OCI-LY7 (cell line): ENCODE measurements at regions not wholly inside any gene's neighbourhood (a gene's known extent, or its start where the extent isn't known, plus 50 kb on each side); places are given as distances from the start of the nearest gene placed in this dataset.

Experiments
- BruUV-seq: library from RNA; stranded (reverse); fragments of 400-500 nt; replicated peaks from 2 replicates; lab custom pipeline; 2021; lab: Mats Ljungman, UMichigan
- CTCF ChIA-PET: fragments of 300-600 bp; sonication (Branson Sonifier 250); formaldehyde crosslinking; loops from one replicate; lab custom pipeline; 2022; ENCODE audit warnings: antibody characterized with exemption; ENCODE audit not compliant: unreplicated experiment; lab: Charles Lee
- POLR2A ChIA-PET: fragments of 300-600 bp; sonication (Branson Sonifier 250); formaldehyde crosslinking; loops from one replicate; lab custom pipeline; 2022; ENCODE audit warnings: antibody characterized with exemption; lab: Charles Lee
- DNase-seq: peaks from one replicate; pipeline ENCODE4 v3.0.0-alpha.2; 2015; ENCODE audit warnings: low spot score
- H2AFZ ChIP-seq: fragments of 200-600 bp; sonication (generic), shearing (Covaris generic); 2 replicates; pipeline ENCODE4 v1.6.1; 2014; ENCODE audit warnings: mild to moderate bottlenecking, antibody characterized with exemption, low read length, moderate library complexity
- H3K27ac ChIP-seq: fragments of 200-600 bp; sonication (generic); 2 replicates; pipeline ENCODE4 v1.5.1; 2014; ENCODE audit warnings: mixed run types, low read depth, mild to moderate bottlenecking, moderate library complexity, low read length, inconsistent platforms; ENCODE audit not compliant: poor library complexity, severe bottlenecking
- H3K36me3 ChIP-seq: fragments of 200-600 bp; sonication (generic); 2 replicates; pipeline ENCODE4 v1.6.1; 2014; ENCODE audit warnings: mild to moderate bottlenecking, antibody characterized with exemption, low read length, moderate library complexity, mixed read lengths; ENCODE audit not compliant: insufficient read depth
- H3K4me1 ChIP-seq: fragments of 200-600 bp; sonication (generic); 2 replicates; pipeline ENCODE4 v1.5.1; 2014; ENCODE audit warnings: mild to moderate bottlenecking, low read length; ENCODE audit not compliant: insufficient read depth, poor library complexity, severe bottlenecking
- H3K4me2 ChIP-seq: fragments of 200-600 bp; sonication (generic); 2 replicates; pipeline ENCODE4 v1.6.1; 2014; ENCODE audit warnings: mild to moderate bottlenecking, low read length
- H3K4me3 ChIP-seq: fragments of 200-600 bp; sonication (generic); 2 replicates; pipeline ENCODE4 v1.5.1; 2014; ENCODE audit warnings: mild to moderate bottlenecking, low read depth, low read length; ENCODE audit not compliant: poor library complexity, severe bottlenecking
- H3K79me2 ChIP-seq: fragments of 200-600 bp; sonication (generic); 2 replicates; pipeline ENCODE4 v1.6.1; 2016; ENCODE audit warnings: low read depth, mild to moderate bottlenecking, low read length, moderate library complexity, mixed read lengths; ENCODE audit not compliant: insufficient read depth
- H3K9me2 ChIP-seq: fragments of 200-600 bp; sonication (generic); 2 replicates; pipeline ENCODE4 v1.6.1; 2016; ENCODE audit warnings: mild to moderate bottlenecking, low read length, mixed read lengths; ENCODE audit not compliant: insufficient read depth
- H3K9me3 ChIP-seq: fragments of 200-600 bp; sonication (generic); 2 replicates; pipeline ENCODE4 v1.6.1; 2014; ENCODE audit warnings: mild to moderate bottlenecking, mixed run types, low read length, mixed read lengths
- H4K20me1 ChIP-seq: fragments of 200-600 bp; sonication (generic); 2 replicates; pipeline ENCODE4 v1.6.1; 2014; ENCODE audit warnings: mild to moderate bottlenecking, antibody characterized with exemption, low read length, moderate library complexity, mixed read lengths; ENCODE audit not compliant: insufficient read depth
- EZH2phosphoT487 ChIP-seq: fragments of 200-600 bp; sonication (generic); IDR thresholded peaks from 2 replicates; pipeline ENCODE4 v1.6.1; 2018; ENCODE audit warnings: low read depth, borderline replicate concordance, mild to moderate bottlenecking, mixed run types, antibody characterized with exemption, low read length, moderate library complexity, mixed read lengths
- intact Hi-C: fragments of 100-400 bp; cut with micrococcal nuclease; formaldehyde crosslinking; loops from one replicate; pipeline ENCODE4 v1.10.0; 2022; ENCODE audit not compliant: unreplicated experiment
- TF ChIP-seq, protein P1 (sequence below): fragments of 200-600 bp; sonication (generic); conservative IDR thresholded peaks from 2 replicates; pipeline ENCODE4 v1.5.1; 2014; ENCODE audit warnings: mild to moderate bottlenecking, antibody characterized with exemption, low read length, moderate library complexity, mixed read lengths

DNA sequence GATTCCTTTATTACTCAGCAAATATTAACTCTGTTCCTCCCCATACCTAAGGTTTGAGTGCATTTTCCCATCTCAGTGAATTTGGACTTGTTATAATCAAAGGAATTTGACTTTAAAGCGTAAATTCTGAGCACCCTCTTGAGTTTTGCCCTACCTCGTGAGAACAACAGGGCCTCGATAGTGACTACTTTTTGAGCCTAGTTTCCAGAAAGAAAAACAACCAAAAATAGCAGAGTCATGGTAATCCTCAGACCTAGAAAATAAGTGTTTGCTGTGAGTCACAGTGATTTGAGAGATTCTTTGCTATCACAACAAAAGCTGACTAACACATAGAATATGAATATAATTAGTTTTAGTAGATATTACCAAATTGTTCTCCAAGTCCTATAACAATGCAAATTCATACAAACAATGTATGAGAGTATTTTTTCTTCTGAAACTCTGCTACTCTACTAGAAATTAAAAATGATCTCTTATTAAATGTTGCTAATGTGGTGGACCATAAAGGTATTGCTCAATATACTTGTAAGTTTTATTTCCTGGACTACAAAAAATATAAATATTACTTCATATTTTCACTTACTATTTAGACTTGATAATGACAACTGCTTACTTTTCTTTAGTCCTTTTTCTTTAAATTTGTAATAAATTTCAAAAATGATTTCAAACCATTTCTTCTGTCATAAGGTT lies 759.7 kb downstream of the BRINP1 start:
- Histone ChIP-seq H3K9me3 (no peaks in the 10 kb centered on the region), H3K79me2 (no peaks in the 10 kb centered on the region), H2AFZ (no peak overlapping the region), H3K27ac (no peak overlapping the region), H3K4me1 (no peaks in the 10 kb centered on the region), H4K20me1 (no peaks in the 10 kb centered on the region), H3K36me3 (no peaks in the 10 kb centered on the region), H3K4me2 (no peak overlapping the region), H3K4me3 (no peak overlapping the region), H3K9me2 (no peaks in the 10 kb centered on the region)
- intact Hi-C loops = no loop called here
- ChIA-PET CTCF (no interaction called here), POLR2A (no interaction called here)
- DNase-seq = no peak
- BruUV-seq = no TSS peak
- no peak for TF ChIP-seq EZH2phosphoT487
- TF ChIP-seq, protein P1, sequence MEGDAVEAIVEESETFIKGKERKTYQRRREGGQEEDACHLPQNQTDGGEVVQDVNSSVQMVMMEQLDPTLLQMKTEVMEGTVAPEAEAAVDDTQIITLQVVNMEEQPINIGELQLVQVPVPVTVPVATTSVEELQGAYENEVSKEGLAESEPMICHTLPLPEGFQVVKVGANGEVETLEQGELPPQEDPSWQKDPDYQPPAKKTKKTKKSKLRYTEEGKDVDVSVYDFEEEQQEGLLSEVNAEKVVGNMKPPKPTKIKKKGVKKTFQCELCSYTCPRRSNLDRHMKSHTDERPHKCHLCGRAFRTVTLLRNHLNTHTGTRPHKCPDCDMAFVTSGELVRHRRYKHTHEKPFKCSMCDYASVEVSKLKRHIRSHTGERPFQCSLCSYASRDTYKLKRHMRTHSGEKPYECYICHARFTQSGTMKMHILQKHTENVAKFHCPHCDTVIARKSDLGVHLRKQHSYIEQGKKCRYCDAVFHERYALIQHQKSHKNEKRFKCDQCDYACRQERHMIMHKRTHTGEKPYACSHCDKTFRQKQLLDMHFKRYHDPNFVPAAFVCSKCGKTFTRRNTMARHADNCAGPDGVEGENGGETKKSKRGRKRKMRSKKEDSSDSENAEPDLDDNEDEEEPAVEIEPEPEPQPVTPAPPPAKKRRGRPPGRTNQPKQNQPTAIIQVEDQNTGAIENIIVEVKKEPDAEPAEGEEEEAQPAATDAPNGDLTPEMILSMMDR = no peak

DNA sequence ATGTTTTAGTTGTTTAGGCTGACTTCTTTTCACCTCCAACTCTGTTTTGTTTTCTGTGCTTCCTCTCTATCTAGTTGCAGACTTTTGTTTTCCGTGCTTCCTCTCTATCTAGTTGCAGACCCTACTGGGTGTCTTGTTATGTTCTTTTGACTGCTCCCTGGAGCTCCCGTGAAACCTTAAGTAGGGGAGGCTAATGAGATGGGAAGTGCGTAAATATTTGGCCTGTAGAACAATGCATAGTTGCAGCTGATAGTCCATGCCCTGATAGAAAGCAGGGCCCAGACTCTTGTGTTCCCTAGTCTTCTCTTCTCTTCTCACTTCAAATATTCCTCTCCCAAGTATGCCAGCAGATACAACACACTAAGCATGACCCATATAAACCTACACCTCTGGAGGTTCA lies 757.0 kb downstream of the BRINP1 start:
- ChIA-PET POLR2A (interaction anchor here (0.6 kb wide), 2 partner anchors 17 to 45 kb away, joined by 3 to 4 read pairs; no protein-coding TSS in a partner anchor), CTCF (no interaction called here)
- Histone ChIP-seq H3K4me2 (no peak overlapping the region), H4K20me1 (no peaks in the 10 kb centered on the region), H3K4me3 (no peak overlapping the region), H3K9me3 (no peaks in the 10 kb centered on the region), H3K36me3 (no peaks in the 10 kb centered on the region), H3K79me2 (no peaks in the 10 kb centered on the region), H3K9me2 (no peaks in the 10 kb centered on the region), H2AFZ (no peak overlapping the region), H3K4me1 (no peaks in the 10 kb centered on the region), H3K27ac (no peak overlapping the region)
- no TSS peak for BruUV-seq
- TF ChIP-seq EZH2phosphoT487 = no peak
- TF ChIP-seq, protein P1 = no peak
- DNase-seq = no peak
- intact Hi-C loops = no loop called here

DNA sequence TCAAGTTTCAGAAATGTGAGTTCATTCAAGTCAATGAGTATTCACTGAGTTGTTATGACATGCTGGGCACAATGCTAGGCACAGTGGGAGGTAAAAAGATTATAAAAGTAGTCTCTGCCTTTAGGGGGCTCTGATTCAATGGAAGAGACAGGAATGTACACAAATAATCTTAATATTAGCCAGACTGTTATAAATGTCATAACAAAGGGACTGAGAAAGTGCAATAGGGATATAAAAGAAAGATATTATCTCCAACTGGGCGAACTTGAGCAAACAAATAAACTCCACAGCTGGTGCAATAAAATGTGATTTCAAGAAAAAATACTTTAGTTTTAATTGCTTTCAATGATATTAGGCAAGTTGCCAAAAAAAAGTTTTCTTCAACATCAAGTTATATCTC lies 755.2 kb downstream of the BRINP1 start:
- Histone ChIP-seq H3K27ac (no peak overlapping the region), H3K9me3 (no peaks in the 10 kb centered on the region), H3K4me3 (no peak overlapping the region), H3K36me3 (no peaks in the 10 kb centered on the region), H3K4me1 (no peaks in the 10 kb centered on the region), H2AFZ (no peak overlapping the region), H3K4me2 (no peak overlapping the region), H4K20me1 (no peaks in the 10 kb centered on the region), H3K9me2 (no peaks in the 10 kb centered on the region), H3K79me2 (no peaks in the 10 kb centered on the region)
- no peak for DNase-seq
- ChIA-PET POLR2A (no interaction called here), CTCF (no interaction called here)
- intact Hi-C loops = no loop called here
- TF ChIP-seq, protein P1 = no peak
- no peak for TF ChIP-seq EZH2phosphoT487
- BruUV-seq = no TSS peak
